Smooth muscle cell (in vitro differentiated cells): ENCODE measurements at regions not wholly inside any gene's neighbourhood (a gene's known extent, or its start where the extent isn't known, plus 50 kb on each side); places are given as distances from the start of the nearest gene placed in this dataset.
"Not testable (repeated sequence)": the region's sequence is repeated elsewhere in the genome, so short reads cannot be mapped to it uniquely, and the experiment has no call there.

Experiments used
- DNase-seq: peaks from one replicate; lab custom pipeline; 2025; ENCODE audit not compliant: unreplicated experiment; lab: John Stamatoyannopoulos, UW
- H2AFZ ChIP-seq: fragments of 200-600 bp; sonication (generic); 2 replicates; pipeline ENCODE4 v1.6.0; 2016; ENCODE audit warnings: antibody characterized with exemption, low read depth, mild to moderate bottlenecking
- H3F3A ChIP-seq: fragments of 200-600 bp; sonication (generic); 2 replicates; pipeline ENCODE4 v1.6.0; 2017; ENCODE audit warnings: antibody characterized with exemption, low read depth
- H3K27ac ChIP-seq: fragments of 200-600 bp; sonication (generic); 2 replicates; pipeline ENCODE4 v1.5.1; 2016; ENCODE audit warnings: low read depth, mild to moderate bottlenecking
- H3K27me3 ChIP-seq: fragments of 200-600 bp; sonication (generic); 2 replicates; pipeline ENCODE4 v1.6.1; 2016; ENCODE audit warnings: low read depth, mild to moderate bottlenecking
- H3K36me3 ChIP-seq: fragments of 200-600 bp; sonication (generic); 2 replicates; pipeline ENCODE4 v1.5.1; 2016; ENCODE audit warnings: low read depth
- H3K4me1 ChIP-seq: fragments of 200-600 bp; sonication (generic); 2 replicates; pipeline ENCODE4 v1.5.1; 2016; ENCODE audit warnings: low read depth
- H3K4me2 ChIP-seq: fragments of 200-600 bp; sonication (generic); 2 replicates; pipeline ENCODE4 v1.6.0; 2016; ENCODE audit warnings: mild to moderate bottlenecking
- H3K4me3 ChIP-seq: fragments of 200-600 bp; sonication (generic); 2 replicates; pipeline ENCODE4 v1.5.1; 2016; ENCODE audit warnings: mild to moderate bottlenecking
- H3K79me2 ChIP-seq: fragments of 200-600 bp; sonication (generic); 2 replicates; pipeline ENCODE4 v1.6.0; 2016; ENCODE audit warnings: low read depth, mild to moderate bottlenecking
- H3K9ac ChIP-seq: fragments of 200-600 bp; sonication (generic); 2 replicates; pipeline ENCODE4 v1.6.0; 2016; ENCODE audit warnings: low read depth
- H3K9me3 ChIP-seq: fragments of 200-600 bp; sonication (generic); replicated peaks from 2 replicates; pipeline ENCODE4 v1.5.1; 2016; ENCODE audit warnings: low read depth
- H4K20me1 ChIP-seq: fragments of 200-600 bp; sonication (generic); 2 replicates; pipeline ENCODE4 v1.6.0; 2016; ENCODE audit warnings: low read depth
- WGBS: methylation state at CpG from one replicate; pipeline ENCODE4 v1.1.7; 2016; ENCODE audit warnings: low lambda C conversion rate; 5-methylcytosine and 5-hydroxymethylcytosine counted together

DNA sequence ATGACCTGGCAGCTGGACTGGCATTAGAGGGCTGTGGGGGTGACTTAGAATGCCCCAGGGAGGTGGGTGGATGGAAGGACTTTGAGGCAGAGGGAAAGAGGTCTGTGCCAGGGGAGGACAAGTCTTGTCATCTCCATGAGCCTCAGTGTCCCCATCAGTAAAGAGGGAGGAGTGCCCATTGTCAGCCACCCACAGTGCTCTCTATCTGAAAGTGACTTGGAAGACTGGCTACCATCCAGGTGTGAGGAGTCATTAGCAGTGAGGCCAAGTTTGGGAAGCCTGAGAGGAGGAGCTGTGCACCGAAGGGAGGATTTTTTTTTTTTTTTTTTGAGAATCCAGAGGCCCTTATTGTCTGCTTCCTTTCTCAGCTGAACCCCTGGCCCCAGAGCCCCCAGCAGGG is 136.3 kb upstream of the AKAP13 start:
- not testable (repeated sequence) for H3K27me3 ChIP-seq, H3K4me2 ChIP-seq, H3K9ac ChIP-seq, H3K27ac ChIP-seq, DNase-seq, H3K9me3 ChIP-seq, H3K4me1 ChIP-seq, H3F3A ChIP-seq, H3K79me2 ChIP-seq, H3K36me3 ChIP-seq, H4K20me1 ChIP-seq, H3K4me3 ChIP-seq, H2AFZ ChIP-seq
- whole genome bisulfite sequencing: 100% methylated on average over 1 of the region's 1 CpG

DNA sequence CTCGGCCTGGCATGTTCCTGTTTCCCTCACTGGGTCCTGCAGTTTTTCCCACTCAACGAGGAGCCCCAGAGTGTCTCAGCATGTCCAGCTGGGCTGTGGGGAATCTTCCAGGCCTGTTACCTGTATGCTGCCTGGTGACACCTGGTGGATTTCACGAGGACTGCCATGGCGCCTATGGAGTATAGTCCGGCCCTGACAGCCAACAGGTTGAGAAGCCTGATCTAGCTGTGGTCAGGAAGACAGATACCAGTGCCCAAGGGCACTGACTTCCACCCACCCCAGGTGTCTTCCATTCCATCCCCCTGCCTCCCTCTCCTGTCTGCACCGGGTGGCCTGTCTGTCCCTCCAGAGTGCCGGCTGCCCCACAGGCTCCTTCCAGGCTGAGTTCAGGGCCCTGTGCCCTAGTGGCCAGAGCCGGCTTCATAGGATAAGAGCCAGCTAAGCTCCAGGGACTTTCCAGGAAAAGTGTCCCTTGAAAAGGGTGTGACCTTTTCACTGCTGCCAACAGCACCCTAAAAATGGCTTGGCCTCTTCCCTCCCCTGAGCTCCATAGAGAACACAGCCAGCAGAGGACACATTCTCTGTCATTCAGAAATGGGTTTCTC is 129.4 kb upstream of the AKAP13 start:
- H3K36me3 ChIP-seq, H3K4me3 ChIP-seq: not testable (repeated sequence)

DNA sequence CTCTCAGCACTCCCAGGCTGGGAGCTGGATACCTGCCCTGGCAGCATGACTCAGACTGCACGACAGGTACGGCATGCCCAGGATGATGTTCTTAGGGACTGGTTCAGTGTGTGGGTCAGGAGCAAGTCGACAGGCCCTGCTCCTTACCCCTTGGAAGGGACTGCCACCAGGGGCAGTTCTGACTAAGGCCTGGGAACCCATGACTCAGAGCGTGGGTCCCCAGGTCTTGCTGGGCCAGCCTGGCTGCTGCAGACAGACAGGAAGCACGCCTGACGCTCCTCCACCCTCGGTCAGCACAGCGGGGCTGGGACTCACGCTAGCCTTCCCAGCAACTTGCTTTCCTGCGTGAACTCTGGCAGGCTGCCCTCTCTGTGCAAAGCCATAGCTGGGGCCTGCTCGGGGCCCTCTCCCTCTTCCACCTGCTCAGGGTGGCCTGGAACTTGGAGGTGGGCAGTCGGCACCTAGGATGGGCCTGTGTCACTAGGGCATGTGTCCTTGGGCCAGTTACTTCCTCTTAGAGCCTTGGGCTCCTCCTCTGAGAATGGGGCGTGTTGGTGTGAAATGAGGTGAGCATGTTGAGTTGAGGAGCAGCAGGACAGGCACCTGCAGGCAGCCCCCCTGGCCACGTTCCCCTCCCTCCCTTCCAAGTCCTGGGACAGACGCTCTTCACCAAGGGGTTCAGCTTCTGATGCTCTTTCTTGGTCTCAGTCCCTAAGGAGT is 127.0 kb upstream of the AKAP13 start:
- not testable (repeated sequence) for H3K27me3 ChIP-seq, H3K4me1 ChIP-seq, H3K9ac ChIP-seq, H3K36me3 ChIP-seq, H3F3A ChIP-seq, H3K4me2 ChIP-seq, DNase-seq, H3K27ac ChIP-seq, H3K4me3 ChIP-seq, H3K9me3 ChIP-seq, H3K79me2 ChIP-seq, H2AFZ ChIP-seq, H4K20me1 ChIP-seq
- 55% methylated on average over 15 of the region's 15 CpGs for WGBS

More for the DNA sequence above, 129.4 kb upstream of the AKAP13 start:
- H3K4me2 ChIP-seq, H3K27ac ChIP-seq, H3F3A ChIP-seq, H2AFZ ChIP-seq, H3K9ac ChIP-seq, H3K27me3 ChIP-seq, DNase-seq, H3K9me3 ChIP-seq, H4K20me1 ChIP-seq, H3K4me1 ChIP-seq, H3K79me2 ChIP-seq: not testable (repeated sequence)
- WGBS: 74% methylated on average over 7 of the region's 8 CpGs

DNA sequence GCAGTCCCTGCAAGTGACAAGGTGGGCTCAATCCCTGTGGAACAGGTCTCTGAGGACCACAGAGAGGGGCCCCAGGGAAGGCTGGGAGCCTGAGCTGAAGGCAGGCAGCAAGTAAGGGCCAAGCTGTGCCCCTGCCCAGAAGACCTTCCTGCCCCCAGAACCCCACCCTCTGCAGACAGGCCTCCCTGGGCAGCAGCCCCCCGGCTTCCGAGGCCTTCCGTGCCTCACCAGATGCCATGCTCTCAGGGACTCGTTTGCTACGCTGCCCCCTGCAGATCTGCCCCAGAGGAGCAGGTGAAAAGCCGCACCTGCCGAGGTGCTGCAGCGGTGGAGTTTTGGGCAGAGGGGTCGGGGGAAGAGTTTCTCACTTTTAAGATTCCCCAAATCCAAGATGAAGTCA is 125.4 kb upstream of the AKAP13 start:
- not testable (repeated sequence) for H4K20me1 ChIP-seq, H3F3A ChIP-seq, H3K36me3 ChIP-seq, DNase-seq, H3K9ac ChIP-seq, H3K4me1 ChIP-seq, H2AFZ ChIP-seq, H3K27ac ChIP-seq, H3K27me3 ChIP-seq, H3K4me2 ChIP-seq, H3K79me2 ChIP-seq, H3K9me3 ChIP-seq, H3K4me3 ChIP-seq
- 95% methylated on average over 9 of the region's 9 CpGs for WGBS

DNA sequence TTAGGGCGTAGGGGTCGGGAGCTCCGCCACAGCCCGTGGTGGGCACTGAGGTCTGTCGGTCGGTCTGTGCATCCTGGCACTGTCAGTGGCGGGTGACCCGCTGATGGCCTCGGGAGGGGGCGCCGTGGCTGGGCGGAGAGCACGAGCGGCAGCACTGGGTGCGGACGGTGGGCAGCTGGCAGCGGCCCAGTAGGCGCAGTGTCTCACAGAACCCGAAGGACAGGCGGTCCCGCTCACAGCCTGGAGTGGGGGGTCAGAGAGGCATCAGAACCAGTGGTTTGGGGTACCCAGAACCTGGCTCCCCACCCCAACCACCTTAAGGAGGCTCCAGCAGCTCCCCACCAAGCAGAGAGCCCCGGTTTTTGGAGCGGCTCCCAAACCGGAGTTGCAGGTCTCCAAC is 124.9 kb upstream of the AKAP13 start:
- H3K4me2 ChIP-seq, H3K27ac ChIP-seq, H3K4me1 ChIP-seq, H3K36me3 ChIP-seq, DNase-seq, H4K20me1 ChIP-seq, H3K4me3 ChIP-seq, H3K9ac ChIP-seq, H3F3A ChIP-seq, H3K27me3 ChIP-seq, H2AFZ ChIP-seq, H3K79me2 ChIP-seq, H3K9me3 ChIP-seq: not testable (repeated sequence)
- WGBS: 97% methylated on average over 18 of the region's 24 CpGs

DNA sequence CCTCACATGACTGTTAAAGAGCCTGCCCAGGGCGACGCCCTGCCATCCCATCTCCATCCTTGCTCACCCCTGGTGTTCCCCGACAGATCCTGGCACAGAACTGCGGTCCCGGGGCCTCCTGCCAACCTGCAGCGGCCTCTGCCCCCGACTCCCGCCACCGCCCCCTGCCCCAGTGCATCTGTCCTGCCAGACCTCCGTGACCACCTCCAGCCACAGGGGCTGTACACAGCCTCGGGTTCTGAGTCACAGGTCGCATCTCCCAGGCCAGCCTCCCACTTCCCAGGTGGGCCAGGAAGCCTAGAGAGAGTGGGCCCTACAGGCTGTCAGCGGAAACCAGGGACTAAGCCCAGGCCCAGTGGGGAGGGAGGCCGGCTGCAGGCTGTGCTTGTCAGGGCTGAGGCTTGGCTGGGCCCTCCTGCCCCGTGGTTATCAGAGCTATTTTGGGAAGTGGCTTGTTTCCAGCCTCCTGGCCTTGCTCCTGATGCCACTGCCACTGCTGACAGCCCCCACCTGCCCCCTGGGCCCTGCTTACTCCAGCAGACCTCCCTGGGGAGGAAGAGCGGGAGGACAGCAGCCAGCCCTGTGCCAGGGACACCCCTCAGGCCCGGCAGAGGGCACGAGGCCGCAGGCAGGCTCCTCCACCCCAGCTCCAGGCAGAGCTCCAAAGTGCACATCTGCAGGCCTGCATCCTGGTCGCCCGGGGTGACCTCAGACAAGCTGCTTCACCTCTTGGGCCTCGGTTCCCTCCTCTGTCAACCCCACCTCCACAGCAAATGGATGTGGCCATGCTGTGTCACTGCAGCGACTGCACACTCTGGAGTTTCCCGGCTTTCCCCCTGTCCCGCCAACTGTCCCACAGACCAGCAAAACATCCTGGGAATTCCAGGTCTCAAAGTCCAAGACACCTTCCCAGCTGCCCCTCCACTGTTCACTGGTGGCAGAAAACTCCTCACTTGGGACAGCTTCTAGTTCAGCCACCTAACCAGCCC is 124.1 kb upstream of the AKAP13 start:
- H3K4me3 ChIP-seq, H2AFZ ChIP-seq, H3K9me3 ChIP-seq, H3K4me1 ChIP-seq, H4K20me1 ChIP-seq, H3K9ac ChIP-seq, H3K36me3 ChIP-seq, DNase-seq, H3F3A ChIP-seq, H3K79me2 ChIP-seq, H3K27ac ChIP-seq, H3K27me3 ChIP-seq, H3K4me2 ChIP-seq: not testable (repeated sequence)
- WGBS: 92% methylated on average over 22 of the region's 25 CpGs

DNA sequence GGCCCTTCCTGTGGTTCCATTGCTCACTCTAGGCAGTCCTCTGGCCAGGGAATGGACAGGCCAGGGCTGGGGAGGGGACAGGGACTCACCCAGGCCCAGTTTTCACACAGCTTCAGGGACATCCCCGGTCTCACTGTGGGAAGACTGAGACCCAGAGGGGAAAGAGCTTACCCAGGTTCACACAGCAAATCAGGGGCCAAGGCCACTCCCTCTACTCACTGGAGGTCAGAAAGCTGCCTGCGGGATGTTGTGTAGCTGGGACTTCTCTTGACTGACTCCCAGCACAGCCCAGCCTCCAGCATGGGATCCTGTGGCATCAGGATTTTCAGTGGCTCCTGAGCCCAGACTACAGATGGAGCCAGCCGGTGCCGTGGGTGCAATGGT is 122.3 kb upstream of the AKAP13 start:
- 89% methylated on average over 4 of the region's 4 CpGs for WGBS
- H3K27ac ChIP-seq, DNase-seq, H2AFZ ChIP-seq, H3K9ac ChIP-seq, H3K4me3 ChIP-seq, H3F3A ChIP-seq, H3K4me2 ChIP-seq, H3K9me3 ChIP-seq, H3K4me1 ChIP-seq, H4K20me1 ChIP-seq, H3K27me3 ChIP-seq, H3K36me3 ChIP-seq, H3K79me2 ChIP-seq: not testable (repeated sequence)

DNA sequence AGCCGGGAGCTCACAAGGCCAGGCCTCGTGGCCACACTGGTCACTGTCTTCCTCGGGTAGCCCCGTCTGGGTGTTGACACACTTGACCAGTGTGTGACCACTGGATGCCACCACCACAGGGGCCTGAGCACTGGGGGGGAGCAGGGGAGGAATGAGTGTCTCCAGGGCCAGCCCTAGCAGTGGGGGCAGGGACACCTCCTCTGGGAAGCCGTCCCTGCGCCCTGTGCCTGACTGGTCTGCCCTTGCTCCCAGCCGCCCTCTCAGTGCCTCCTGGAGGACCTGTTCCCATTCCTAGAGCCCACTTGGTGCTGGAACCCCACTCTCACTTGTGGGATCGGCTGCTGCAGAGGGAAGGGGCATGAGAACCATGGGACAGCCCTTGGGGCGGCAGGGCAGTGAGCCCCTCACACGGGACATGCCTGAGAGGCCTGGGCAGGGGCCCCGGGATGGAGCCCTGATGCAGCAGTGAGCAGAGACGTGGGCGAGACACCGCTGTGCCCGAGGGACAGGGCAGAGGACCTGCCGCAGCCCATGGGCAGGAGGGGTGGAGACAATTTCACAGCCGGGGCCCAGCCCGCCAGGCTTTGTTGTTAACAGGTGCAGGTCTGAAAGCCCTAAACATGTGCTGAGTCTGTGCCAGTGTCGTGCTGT is 121.7 kb upstream of the AKAP13 start:
- H3K36me3 ChIP-seq, H3K9ac ChIP-seq, DNase-seq, H3K9me3 ChIP-seq, H3K4me1 ChIP-seq, H3K4me2 ChIP-seq, H3K27ac ChIP-seq, H3K4me3 ChIP-seq, H2AFZ ChIP-seq, H3K79me2 ChIP-seq, H3F3A ChIP-seq, H4K20me1 ChIP-seq, H3K27me3 ChIP-seq: not testable (repeated sequence)
- 95% methylated on average over 16 of the region's 19 CpGs for WGBS
